ENCODE measurements at regions not wholly inside any gene's neighbourhood (a gene's known extent, or its start where the extent isn't known, plus 50 kb on each side); places are given as distances from the start of the nearest gene placed in this dataset.

DNA sequence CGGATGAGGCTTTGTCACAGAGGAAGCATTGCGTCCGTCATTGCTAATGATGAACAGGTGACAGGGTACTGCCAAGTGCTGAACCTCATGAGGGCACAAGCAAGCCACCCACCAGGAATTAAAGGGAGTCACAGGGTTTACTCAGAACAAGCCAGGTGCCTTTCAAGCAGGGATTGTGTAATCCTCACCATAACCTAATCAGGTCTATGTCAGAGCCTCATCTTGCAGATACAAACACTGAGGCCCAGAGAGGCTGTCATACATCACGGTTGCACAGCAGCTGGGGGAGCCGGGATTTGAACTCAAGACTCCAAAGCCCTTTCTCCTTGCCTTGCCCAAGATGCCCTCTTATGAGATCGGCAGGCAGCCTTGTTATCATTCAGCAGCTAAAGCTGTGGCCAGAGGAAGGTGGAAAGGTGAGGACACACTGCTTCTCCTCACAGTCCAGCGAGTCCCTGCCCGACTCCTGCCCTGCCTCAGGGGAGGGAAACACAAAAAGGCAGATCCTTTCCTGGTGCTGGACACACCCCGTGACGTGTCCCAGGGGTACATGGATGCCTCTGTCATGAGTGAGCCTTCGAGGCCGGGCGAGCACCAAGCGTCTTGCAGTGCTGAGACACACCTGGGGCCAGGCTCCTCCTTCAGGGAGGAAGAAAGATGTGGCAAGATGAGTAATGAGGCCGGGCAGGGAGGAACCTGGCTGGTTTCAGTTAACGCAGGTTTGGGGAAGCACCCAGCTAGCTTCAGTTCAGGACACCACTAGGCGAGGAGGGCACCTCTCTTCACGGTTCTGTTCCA, 214.9 kb downstream of the LY86 start:
- H3K4me1 Mint-ChIP-seq = peaks cover 76% of the 10 kb centered on the region
- peak overlapping the region; percentile 23 for H3K27ac Mint-ChIP-seq
- peak; percentile 92 for ATAC-seq
- no peak overlapping the region for H3K4me3 Mint-ChIP-seq
- H3K27me3 Mint-ChIP-seq = no peaks in the 10 kb centered on the region
- H3K9me3 Mint-ChIP-seq = no peaks in the 10 kb centered on the region
- H3K36me3 Mint-ChIP-seq = no peaks in the 10 kb centered on the region

DNA sequence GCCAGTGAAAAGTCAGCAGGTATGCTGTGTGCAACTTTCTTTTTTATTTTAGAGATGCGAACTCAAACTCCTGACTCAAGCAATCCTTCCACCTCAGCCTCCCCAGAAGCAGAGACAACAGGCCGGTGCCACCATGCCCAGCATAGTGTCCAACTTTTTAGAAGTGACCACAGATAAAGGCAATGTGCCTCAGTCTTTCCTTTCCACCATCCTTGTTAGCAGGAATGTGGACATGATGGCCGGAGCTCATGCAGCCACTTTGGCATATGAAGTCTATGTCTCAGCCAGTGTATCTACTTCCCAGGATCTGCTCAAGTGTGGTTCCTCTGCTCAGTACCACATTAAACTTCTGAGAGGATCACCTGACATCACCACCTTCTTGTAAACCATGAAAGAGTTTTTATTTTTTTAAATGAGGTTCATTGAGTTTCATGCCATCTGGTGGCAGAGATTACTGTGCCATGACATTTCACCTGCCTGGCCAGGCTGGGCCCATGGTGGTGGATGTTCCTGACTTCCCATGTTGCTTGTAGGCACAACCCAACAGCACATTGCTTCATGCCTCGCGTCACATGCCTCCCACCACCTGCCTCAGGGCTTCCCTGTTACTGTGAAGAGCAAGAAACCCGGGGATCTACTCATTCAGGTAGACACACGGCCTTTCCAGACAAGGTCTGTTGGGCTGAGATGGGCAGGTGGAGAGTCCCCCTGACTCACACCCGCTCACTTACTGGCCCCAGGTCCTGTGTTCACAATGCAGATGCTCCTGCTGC, 216.5 kb downstream of the LY86 start:
- Mint-ChIP-seq H3K9me3 (no peaks in the 10 kb centered on the region), H3K27me3 (no peaks in the 10 kb centered on the region), H3K27ac (peak overlapping the region; percentile 23), H3K4me1 (peaks cover 63% of the 10 kb centered on the region), H3K4me3 (no peak overlapping the region), H3K36me3 (no peaks in the 10 kb centered on the region)
- ATAC-seq = no peak

DNA sequence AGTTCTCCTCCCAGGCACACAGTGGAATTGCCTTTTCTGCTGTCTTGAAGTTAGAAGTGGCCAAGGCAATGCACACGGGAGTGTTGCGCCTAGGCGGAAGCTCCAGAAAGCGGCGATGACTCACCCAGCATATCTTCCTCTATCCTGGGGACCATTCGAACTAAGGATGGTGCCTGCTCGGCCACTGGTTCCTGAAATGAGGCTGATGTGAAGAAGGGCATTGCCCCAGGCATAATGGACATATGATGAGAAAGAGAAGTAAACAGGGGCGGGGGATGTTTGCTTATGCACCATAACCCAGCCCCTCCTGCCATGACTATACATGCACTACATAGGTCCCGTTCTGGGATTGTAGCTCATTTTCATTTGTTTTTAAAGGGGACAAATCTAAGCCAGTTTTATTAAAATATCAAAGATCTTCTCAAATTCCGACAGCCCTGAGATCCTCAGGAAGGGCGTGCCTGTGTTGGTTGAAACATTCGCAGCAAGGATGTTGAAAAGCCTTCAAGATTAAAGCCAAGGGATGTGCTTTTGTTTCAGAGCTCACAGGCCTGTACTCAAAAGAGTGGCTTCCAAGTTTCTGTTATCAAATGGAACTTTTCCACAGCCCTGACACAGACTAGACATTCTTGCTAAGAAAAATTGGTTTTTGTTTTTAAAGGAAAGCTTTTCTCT, 218.5 kb downstream of the LY86 start:
- Mint-ChIP-seq H3K27me3 (no peaks in the 10 kb centered on the region), H3K27ac (no peak overlapping the region), H3K36me3 (no peaks in the 10 kb centered on the region), H3K4me1 (peaks cover 65% of the 10 kb centered on the region), H3K4me3 (no peak overlapping the region), H3K9me3 (no peaks in the 10 kb centered on the region)
- no peak for ATAC-seq

DNA sequence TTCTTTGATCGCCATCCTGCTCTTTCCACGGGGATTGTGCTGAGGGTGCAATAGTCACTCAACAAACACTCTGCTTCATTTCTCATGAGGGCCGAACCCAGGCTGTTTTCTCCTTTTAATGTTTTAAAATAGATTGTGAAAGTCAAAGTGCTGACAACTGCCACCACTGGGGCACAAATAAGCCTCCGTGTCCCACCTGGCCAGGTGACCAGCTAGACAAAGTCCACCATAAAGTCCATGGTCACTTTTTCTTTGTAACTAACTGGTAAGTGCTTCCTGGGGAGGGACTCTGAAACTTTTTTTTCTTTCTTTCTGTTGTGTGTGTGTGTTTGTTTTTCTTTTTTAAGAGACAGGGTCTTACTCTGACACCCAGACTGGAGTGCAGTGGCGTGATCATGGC, 219.8 kb downstream of the LY86 start:
- no peak for ATAC-seq
- Mint-ChIP-seq H3K27ac (no peak overlapping the region), H3K4me3 (no peak overlapping the region), H3K4me1 (peaks cover 57% of the 10 kb centered on the region), H3K9me3 (no peaks in the 10 kb centered on the region), H3K27me3 (no peaks in the 10 kb centered on the region), H3K36me3 (no peaks in the 10 kb centered on the region)

DNA sequence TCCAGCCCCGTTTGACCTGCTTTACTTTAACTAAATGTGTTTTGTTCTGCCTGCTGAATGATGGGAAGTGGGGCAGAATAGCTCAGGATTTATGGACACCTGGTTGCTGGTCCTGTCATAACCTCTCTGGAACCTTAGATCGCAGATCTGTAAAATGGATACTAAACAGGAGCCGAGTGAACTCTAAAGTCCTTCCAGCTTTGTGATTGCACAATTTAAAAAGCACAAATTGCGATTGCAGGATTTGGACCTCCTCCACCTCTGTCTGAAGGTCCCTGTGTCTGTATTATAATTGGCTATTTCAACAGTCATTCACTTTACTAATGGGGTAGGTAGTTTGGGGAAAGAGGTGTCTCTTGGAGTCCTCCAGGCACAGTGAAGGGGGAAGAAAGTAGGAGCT, 220.4 kb downstream of the LY86 start:
- Mint-ChIP-seq H3K27me3 (no peaks in the 10 kb centered on the region), H3K4me1 (peaks cover 53% of the 10 kb centered on the region), H3K9me3 (no peaks in the 10 kb centered on the region), H3K27ac (no peak overlapping the region), H3K4me3 (no peak overlapping the region), H3K36me3 (no peaks in the 10 kb centered on the region)
- no peak for ATAC-seq

DNA sequence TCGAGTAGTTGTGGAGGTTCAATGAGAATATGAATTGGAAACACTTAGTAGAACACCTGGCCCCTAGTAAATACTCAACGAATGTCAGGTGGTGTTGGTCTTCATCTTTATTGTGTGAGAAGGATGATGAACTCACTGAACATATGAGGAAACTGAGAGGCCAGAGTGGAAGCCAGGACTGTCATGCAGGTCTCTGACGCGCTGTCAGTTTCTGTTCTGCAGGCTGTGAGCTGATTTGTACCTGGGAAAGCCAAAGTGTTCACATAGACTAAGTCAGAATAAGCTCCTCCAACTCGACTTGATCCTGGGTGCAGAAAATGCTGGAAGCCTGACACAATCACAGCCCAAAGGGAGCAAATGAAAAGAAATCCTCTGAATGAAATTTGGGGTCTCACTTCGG, 222.2 kb downstream of the LY86 start:
- H3K4me3 Mint-ChIP-seq = peak overlapping the region; percentile 73
- H3K9me3 Mint-ChIP-seq = no peaks in the 10 kb centered on the region
- H3K36me3 Mint-ChIP-seq = no peaks in the 10 kb centered on the region
- peak; percentile 81 for ATAC-seq
- no peaks in the 10 kb centered on the region for H3K27me3 Mint-ChIP-seq
- peak overlapping the region; percentile 72 for H3K27ac Mint-ChIP-seq
- peaks cover 42% of the 10 kb centered on the region for H3K4me1 Mint-ChIP-seq

DNA sequence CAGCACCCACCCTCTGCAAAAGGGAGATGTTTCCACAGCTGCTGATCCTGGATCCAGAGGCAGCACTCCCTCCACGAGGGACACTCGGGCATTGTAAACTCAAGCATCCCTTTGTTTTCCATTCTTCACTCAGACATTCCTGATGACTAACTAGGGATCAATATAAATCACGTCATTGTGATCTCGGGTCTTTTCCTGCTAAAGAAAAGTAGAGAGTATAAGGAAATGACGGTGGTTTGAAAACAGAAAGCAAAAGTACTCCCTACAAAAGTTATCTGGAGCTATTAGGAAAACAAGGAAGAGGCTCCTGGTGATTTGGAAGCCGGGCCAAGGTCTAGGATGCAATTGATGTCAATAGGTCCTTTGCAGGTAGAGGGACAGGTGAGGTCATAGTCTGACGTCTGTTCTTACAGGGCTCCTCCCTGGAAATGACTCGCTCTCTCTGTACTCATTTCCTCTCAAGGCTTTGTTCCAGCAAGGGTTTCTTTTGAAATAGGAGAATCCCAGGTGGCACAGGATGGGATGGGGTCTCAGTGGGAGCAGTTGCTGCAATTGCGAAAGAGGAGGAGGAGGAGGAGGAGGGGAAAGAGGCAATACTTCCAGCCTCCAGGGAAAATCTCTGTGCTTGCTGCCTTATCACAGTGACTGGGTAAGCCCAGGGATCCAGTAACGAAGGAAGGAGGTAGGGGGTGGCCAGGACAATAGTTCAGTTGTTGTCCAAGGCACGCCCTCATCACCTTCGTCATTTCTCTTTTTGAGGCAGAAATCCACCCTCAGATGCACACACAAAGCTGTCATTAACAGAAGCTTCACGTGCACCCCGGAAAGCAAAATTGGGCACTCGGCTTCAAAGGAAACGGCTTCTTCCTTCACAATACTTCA, 222.8 kb downstream of the LY86 start:
- Mint-ChIP-seq H3K9me3 (no peaks in the 10 kb centered on the region), H3K4me1 (peaks cover 39% of the 10 kb centered on the region), H3K36me3 (no peaks in the 10 kb centered on the region), H3K27ac (peak overlapping the region; percentile 72), H3K27me3 (no peaks in the 10 kb centered on the region), H3K4me3 (peak overlapping the region; percentile 73)
- ATAC-seq = peak; percentile 63

DNA sequence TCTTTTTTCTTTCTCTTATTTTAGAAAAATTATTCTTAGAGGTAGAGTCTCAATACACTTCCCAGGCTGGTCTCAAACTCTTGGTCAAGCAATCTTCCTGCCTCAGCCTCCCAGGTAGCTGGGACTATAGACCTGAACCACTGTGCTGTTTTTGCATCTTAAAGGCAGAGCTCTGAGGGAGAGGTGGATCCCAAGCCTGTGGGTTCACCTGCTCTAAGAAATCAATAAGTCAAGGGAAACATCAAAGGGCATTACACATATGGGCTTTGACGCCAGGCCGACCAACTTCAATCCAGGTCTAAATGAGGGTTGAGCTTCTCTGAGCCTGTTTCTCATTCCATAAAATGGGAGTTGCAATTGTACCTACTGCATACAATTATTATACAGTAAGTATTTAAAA, 223.9 kb downstream of the LY86 start:
- Mint-ChIP-seq H3K4me1 (peaks cover 33% of the 10 kb centered on the region), H3K27me3 (no peaks in the 10 kb centered on the region), H3K36me3 (no peaks in the 10 kb centered on the region), H3K27ac (no peak overlapping the region), H3K9me3 (no peaks in the 10 kb centered on the region), H3K4me3 (no peak overlapping the region)
- no peak for ATAC-seq

DNA sequence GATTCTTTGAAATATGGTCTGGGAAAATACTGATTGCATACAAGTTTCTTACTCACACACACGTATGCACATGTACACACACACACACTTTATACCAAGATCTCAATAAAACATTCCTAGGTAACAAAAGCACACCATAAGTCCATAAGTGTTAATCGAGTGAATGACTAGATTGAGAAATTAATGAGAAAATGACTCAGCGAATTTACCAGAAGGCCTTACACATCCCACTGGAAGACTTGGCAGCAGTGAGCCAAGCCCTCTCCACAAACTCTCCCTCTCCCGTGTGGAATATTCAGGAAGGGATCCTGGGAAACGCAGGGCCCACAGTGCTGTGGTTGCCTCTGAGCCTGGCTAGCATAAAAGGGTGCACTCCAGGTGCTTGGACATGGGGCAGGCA, 227.2 kb downstream of the LY86 start:
- Mint-ChIP-seq H3K4me1 (peaks cover 22% of the 10 kb centered on the region), H3K27me3 (no peaks in the 10 kb centered on the region), H3K9me3 (no peaks in the 10 kb centered on the region), H3K27ac (no peak overlapping the region), H3K36me3 (no peaks in the 10 kb centered on the region), H3K4me3 (no peak overlapping the region)
- no peak for ATAC-seq

DNA sequence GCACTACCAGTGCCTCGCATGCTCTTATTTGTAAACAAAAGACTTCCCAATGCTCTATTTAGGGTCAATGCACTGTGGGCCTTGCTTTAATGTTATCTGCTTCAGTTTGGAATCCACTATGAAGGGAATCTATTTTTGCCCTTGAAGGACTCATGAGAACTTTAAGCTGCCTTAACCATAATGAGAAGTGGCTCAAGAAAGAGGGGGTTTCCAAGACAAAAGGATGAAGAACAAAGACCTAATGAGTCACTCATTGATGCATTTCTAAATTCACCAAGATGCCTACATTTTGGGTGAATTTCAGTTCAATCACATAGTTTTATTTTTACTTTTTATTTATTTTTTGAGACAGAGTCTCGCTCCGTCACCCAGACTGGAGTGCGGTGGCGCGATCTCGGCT, 228.2 kb downstream of the LY86 start:
- no peaks in the 10 kb centered on the region for H3K36me3 Mint-ChIP-seq
- H3K9me3 Mint-ChIP-seq = no peaks in the 10 kb centered on the region
- no peak overlapping the region for H3K4me3 Mint-ChIP-seq
- H3K4me1 Mint-ChIP-seq = peaks cover 12% of the 10 kb centered on the region
- ATAC-seq = no peak
- H3K27ac Mint-ChIP-seq = no peak overlapping the region
- H3K27me3 Mint-ChIP-seq = no peaks in the 10 kb centered on the region

DNA sequence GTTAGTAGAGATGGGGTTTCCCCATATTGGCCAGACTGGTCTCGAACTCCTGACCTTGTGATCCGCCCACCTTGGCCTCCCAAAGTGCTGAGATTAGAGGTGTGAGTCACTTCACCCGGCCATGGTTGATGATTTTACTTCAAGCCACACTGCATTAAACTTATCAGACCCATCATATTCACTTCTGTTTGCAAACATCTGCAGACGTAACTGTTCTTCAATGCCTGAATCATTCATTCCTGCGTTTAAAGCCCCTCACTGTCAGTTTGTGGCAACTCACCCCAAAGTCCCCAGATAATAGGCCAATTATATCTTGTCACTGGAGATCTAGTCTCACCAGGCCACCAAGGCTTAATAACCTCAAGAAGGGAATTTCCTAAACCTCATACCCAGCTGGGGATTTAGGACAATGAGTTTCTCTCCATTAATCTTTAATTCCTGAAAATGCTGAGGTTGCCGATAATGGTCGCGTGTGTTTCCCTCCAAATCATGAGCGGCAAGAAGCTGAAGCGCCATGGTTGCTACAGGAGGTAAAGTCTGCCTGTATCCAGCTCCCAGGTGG, 229.6 kb downstream of the LY86 start:
- Mint-ChIP-seq H3K36me3 (no peaks in the 10 kb centered on the region), H3K4me3 (no peak overlapping the region), H3K27me3 (no peaks in the 10 kb centered on the region), H3K4me1 (peaks cover 10% of the 10 kb centered on the region), H3K27ac (no peak overlapping the region), H3K9me3 (no peaks in the 10 kb centered on the region)
- no peak for ATAC-seq

DNA sequence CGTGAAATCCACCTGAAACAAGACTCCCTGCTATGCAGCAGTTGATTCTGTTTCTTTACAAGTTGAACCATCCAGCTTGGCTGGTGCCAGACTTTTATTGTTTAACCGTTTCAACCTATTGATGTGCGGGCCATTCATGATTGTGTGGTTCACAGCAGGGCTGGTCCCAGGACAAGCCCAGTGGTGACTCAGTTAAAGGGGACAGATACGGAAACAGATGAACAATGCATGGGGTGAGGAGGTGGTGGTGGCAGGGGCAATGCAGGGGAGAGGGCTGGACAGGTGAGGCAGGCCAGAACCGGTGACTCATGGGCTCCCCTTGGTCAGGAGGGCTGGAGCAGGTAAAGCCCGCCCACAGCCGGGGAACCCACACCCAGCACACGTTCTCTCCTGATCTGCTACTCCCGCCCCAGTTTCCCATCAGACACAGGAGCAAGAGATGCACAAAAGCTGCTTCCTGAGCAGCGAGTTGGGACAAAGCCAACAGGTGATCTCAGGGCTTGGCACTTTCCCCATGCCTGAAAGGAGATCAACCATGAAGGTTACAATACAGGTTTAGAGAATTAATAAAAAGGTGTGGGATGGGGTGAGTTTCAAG, 232.2 kb downstream of the LY86 start:
- Mint-ChIP-seq H3K9me3 (no peaks in the 10 kb centered on the region), H3K27ac (no peak overlapping the region)

DNA sequence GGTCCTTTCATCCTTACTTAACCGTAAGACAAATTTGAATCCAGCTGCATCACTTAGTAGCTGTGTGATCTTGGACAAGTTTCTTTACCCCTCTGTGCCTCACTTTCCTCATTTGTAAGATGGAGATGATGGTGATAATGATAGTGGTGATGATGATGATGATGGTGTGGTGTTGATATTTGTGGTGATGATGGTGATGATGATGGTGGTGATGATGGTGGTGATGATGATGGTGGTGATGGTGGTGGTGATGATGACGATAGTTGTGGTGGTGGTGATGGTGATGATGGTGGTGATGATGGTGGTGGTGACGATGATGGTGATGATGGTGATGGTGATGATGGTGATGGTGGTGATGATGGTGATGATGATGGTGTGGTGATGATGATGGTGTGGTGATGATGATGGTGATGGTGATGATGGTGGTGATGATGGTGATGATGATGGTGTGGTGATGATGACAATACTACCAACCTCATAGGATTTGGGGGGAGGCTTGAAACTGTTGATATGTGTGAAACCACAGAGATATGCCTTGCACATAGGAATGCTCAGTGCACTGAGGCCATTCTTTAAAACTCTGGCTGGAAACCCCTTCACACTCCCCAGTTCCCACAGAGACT, 233.2 kb downstream of the LY86 start:
- ATAC-seq = no peak
- Mint-ChIP-seq H3K4me1 (peaks cover 8% of the 10 kb centered on the region), H3K27ac (no peak overlapping the region), H3K36me3 (no peaks in the 10 kb centered on the region), H3K4me3 (no peak overlapping the region), H3K27me3 (peaks cover 12% of the 10 kb centered on the region), H3K9me3 (no peaks in the 10 kb centered on the region)

More for the DNA sequence above, 232.2 kb downstream of the LY86 start:
- H3K4me3 Mint-ChIP-seq = no peak overlapping the region
- H3K27me3 Mint-ChIP-seq = peaks cover 12% of the 10 kb centered on the region
- no peak for ATAC-seq
- H3K4me1 Mint-ChIP-seq = peaks cover 4% of the 10 kb centered on the region
- H3K36me3 Mint-ChIP-seq = no peaks in the 10 kb centered on the region

DNA sequence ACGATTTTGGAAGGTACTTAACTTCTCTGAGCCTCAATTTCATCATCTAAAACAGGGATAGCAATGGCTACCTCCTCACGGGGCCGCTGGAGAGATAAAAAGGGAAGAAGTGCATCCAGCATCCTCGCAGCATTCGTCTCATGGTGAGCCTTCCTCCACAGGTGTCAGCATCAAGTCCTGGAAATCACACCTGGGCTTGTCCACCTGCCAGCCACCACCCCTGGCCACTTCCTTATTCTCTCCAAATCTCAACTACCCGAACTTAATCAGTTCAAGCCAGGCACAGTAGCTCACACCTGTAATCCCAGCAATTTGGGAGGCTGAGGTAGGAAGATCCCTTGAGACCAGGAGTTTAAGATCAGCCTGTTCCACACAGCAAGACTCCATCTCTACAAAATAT, 234.5 kb downstream of the LY86 start:
- Mint-ChIP-seq H3K4me3 (peak overlapping the region; percentile 35), H3K27ac (peak overlapping the region; percentile 84), H3K36me3 (no peaks in the 10 kb centered on the region), H3K4me1 (peaks cover 15% of the 10 kb centered on the region), H3K27me3 (peaks cover 24% of the 10 kb centered on the region), H3K9me3 (no peaks in the 10 kb centered on the region)
- ATAC-seq = no peak
